OCI-LY1 (cell line): ENCODE measurements at regions not wholly inside any gene's neighbourhood (a gene's known extent, or its start where the extent isn't known, plus 50 kb on each side); places are given as distances from the start of the nearest gene placed in this dataset.

ENCODE experiments used
- CTCF ChIP-seq: fragments of 200-600 bp; sonication (generic), shearing (Covaris generic); IDR thresholded peaks from 2 replicates; pipeline ENCODE4 v1.5.1; 2017; ENCODE audit warnings: mild to moderate bottlenecking, antibody characterized with exemption, low read length, moderate library complexity, mixed read lengths
- EZH2 ChIP-seq: fragments of 200-600 bp; sonication (generic), shearing (Covaris generic); IDR thresholded peaks from 2 replicates; pipeline ENCODE4 v1.8.0; 2017; ENCODE audit warnings: borderline replicate concordance, mixed run types, mild to moderate bottlenecking, antibody characterized with exemption, low read length, moderate library complexity, mixed read lengths

- TF ChIP-seq CTCF (no peak), EZH2 (no peak)
Measured at GRCh38 chr13:111403266-111403665, 82.8 kb downstream of the TEX29 start.
